GM12874 (cell line): ENCODE measurements at regions not wholly inside any gene's neighbourhood (a gene's known extent, or its start where the extent isn't known, plus 50 kb on each side); places are given as distances from the start of the nearest gene placed in this dataset.

Experiments
- TF ChIP-seq, protein P1 (sequence below): IDR thresholded peaks from 2 replicates; pipeline ENCODE4 v1.5.1; 2011; ENCODE audit warnings: low read depth, mild to moderate bottlenecking, control low read depth, low read length, moderate library complexity; ENCODE audit not compliant: insufficient read depth

- TF ChIP-seq, protein P1, sequence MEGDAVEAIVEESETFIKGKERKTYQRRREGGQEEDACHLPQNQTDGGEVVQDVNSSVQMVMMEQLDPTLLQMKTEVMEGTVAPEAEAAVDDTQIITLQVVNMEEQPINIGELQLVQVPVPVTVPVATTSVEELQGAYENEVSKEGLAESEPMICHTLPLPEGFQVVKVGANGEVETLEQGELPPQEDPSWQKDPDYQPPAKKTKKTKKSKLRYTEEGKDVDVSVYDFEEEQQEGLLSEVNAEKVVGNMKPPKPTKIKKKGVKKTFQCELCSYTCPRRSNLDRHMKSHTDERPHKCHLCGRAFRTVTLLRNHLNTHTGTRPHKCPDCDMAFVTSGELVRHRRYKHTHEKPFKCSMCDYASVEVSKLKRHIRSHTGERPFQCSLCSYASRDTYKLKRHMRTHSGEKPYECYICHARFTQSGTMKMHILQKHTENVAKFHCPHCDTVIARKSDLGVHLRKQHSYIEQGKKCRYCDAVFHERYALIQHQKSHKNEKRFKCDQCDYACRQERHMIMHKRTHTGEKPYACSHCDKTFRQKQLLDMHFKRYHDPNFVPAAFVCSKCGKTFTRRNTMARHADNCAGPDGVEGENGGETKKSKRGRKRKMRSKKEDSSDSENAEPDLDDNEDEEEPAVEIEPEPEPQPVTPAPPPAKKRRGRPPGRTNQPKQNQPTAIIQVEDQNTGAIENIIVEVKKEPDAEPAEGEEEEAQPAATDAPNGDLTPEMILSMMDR = no peak
Observed at GRCh38 chr11:112525270-112525669, 264.6 kb upstream of the PLET1 start.

GRCh38 chr11:112525844-112526590 lies 265.4 kb upstream of the PLET1 start:
- TF ChIP-seq, protein P1 = no peak

DNA sequence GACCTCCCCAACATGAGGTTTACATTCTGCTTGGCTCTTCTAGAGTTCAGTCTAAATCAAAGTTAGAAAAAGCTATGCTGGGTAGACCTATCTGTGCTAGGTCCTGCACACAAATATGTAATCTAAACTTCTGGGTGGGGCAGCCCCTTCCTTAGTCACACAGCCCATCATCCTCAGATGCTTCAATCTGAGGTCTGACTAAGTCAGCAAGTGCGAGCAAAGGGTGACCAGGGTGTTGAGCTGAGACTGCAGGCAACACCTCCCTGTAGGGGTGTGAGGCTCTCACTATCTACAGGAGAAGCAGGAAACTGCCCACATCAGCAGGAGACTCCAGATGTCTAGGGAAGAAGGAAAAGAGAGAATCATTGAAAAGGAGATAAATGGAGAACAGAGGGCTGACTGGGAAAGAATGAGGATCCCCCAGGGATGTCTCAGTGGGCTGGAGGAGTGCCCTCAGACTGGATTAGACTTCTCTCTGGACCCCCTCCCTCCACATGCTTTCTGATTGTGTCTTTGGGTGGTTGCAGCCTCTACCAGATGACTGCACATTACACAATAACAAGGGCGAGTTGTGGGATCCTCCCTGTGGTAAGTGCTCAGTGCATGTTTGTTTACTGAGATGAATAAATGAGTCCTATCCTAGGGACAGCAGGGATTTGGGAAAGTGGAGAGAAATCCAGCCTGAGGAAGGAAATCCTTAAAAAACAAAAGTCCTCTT lies 266.2 kb upstream of the PLET1 start:
- TF ChIP-seq, protein P1 = no peak

DNA sequence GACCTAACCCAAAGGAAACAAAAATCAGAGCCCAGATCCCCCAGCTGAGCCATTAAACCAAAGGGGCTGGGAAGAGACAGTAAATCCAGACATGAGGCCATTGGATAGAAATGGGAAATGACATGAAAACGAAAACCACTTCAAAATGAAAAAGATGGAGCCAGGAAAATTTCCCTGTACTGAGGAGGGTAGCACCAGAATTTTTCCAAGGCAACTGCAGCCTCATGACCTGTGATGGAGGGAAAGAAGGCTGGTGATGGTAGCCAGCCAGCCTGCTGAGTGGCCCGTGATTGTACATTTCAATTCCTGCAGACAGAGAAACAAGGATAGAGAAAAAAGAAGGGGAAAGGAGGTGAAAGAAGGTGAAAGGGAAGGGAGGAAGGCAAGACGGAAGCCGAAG lies 268.4 kb upstream of the PLET1 start:
- TF ChIP-seq, protein P1 = no peak

GRCh38 chr11:112532506-112532905 lies 271.8 kb upstream of the PLET1 start:
- TF ChIP-seq, protein P1 = no peak

DNA sequence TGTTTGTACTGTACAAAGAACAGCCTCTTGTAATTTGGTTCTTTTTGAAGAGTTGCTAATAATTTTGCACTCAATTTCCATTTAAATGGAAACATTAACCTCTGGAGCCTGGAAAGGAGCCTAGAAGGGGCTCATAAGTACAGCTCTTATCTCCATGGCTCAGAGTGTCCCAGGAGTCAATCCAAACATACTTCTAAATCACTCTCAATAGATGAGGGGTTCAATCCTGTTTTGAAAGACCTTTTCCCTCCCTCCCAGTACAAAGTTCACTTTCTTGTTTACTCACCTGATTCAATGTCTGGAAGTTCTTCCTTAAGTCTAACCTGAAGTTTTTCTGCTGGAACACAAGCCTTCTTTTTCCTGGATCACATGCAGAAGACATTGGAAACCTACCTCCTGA lies 273.0 kb upstream of the PLET1 start:
- TF ChIP-seq, protein P1 = no peak

- TF ChIP-seq, protein P1 = no peak
Observed at GRCh38 chr11:112534208-112534607, 273.5 kb upstream of the PLET1 start.
